ENCODE measurements at regions not wholly inside any gene's neighbourhood (a gene's known extent, or its start where the extent isn't known, plus 50 kb on each side); places are given as distances from the start of the nearest gene placed in this dataset.

- no peak overlapping the region for H3K4me3 ChIP-seq (ENCODE audit: low read length)
- H3K9me3 ChIP-seq (ENCODE audit: control insufficient read depth, insufficient read depth, low read length): no peaks in the 10 kb centered on the region
- H3K27ac ChIP-seq (ENCODE audit: low read length): no peak overlapping the region
- WGBS (ENCODE audit: insufficient coverage, insufficient read length): no CpG with 5 or more reads among the region's 6 CpGs
- H3K36me3 ChIP-seq (ENCODE audit: control insufficient read depth, insufficient read depth, low read length): no peaks in the 10 kb centered on the region
- H3K4me1 ChIP-seq (ENCODE audit: control insufficient read depth, insufficient read depth, low read length): no peaks in the 10 kb centered on the region
- DNase-seq (ENCODE audit: low read depth, low spot score): no peak
- no peaks in the 10 kb centered on the region for H3K27me3 ChIP-seq (ENCODE audit: control insufficient read depth, insufficient read depth, low read length)
Observed at GRCh38 chr16:65196420-65197075, 74.7 kb upstream of the CDH11 start.

- no peak overlapping the region for H3K27ac ChIP-seq (ENCODE audit: low read length)
- no peak overlapping the region for H3K4me3 ChIP-seq (ENCODE audit: low read length)
- no peaks in the 10 kb centered on the region for H3K27me3 ChIP-seq (ENCODE audit: control insufficient read depth, insufficient read depth, low read length)
- DNase-seq (ENCODE audit: low read depth, low spot score): no peak
- no peaks in the 10 kb centered on the region for H3K36me3 ChIP-seq (ENCODE audit: control insufficient read depth, insufficient read depth, low read length)
- H3K9me3 ChIP-seq (ENCODE audit: control insufficient read depth, insufficient read depth, low read length): no peaks in the 10 kb centered on the region
- no peaks in the 10 kb centered on the region for H3K4me1 ChIP-seq (ENCODE audit: control insufficient read depth, insufficient read depth, low read length)
- no CpG with 5 or more reads among the region's 2 CpGs for WGBS (ENCODE audit: insufficient coverage, insufficient read length)
Observed at GRCh38 chr16:65195998-65196397, 74.1 kb upstream of the CDH11 start.

- Histone ChIP-seq H3K4me3 (ENCODE audit: low read length) (no peak overlapping the region), H3K27ac (ENCODE audit: low read length) (no peak overlapping the region), H3K4me1 (ENCODE audit: control insufficient read depth, insufficient read depth, low read length) (0 out of 2 replicates have a peak, but pooled peaks cover 2% of the 10 kb centered on the region), H3K9me3 (ENCODE audit: control insufficient read depth, insufficient read depth, low read length) (no peaks in the 10 kb centered on the region), H3K36me3 (ENCODE audit: control insufficient read depth, insufficient read depth, low read length) (no peaks in the 10 kb centered on the region), H3K27me3 (ENCODE audit: control insufficient read depth, insufficient read depth, low read length) (no peaks in the 10 kb centered on the region)
- WGBS (ENCODE audit: insufficient coverage, insufficient read length): no CpG with 5 or more reads among the region's 3 CpGs
- DNase-seq (ENCODE audit: low read depth, low spot score): no peak
Observed at GRCh38 chr16:65185241-65185778, 63.4 kb upstream of the CDH11 start.

DNA sequence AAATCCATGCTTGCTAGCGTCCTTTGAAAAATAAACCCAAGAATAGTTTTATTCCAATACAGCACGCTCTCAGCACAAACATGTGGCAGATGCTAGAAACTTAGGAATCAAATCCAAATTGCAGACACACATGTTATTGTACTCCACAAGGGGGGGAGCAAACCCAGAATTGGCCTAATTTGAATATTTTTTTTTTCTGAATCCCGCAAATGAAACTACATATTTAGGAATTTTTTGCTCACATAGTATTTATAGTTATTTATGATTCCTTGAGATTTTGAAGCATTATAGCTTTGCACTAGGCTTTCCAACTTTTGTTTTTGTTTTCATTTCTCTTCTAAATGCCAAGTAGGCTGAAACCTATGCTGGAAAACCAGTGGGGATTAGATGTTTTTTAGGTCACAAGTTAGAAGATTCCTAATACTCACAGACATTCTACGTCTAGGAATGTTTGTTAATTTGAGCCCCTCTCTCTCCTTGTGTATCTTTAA lies 59.3 kb upstream of the CDH11 start:
- no peaks in the 10 kb centered on the region for H3K4me1 ChIP-seq (ENCODE audit: control insufficient read depth, insufficient read depth, low read length)
- WGBS (ENCODE audit: insufficient coverage, insufficient read length): no CpG with 5 or more reads among the region's 4 CpGs
- H3K27ac ChIP-seq (ENCODE audit: low read length): no peak overlapping the region
- H3K27me3 ChIP-seq (ENCODE audit: control insufficient read depth, insufficient read depth, low read length): no peaks in the 10 kb centered on the region
- H3K9me3 ChIP-seq (ENCODE audit: control insufficient read depth, insufficient read depth, low read length): no peaks in the 10 kb centered on the region
- no peak overlapping the region for H3K4me3 ChIP-seq (ENCODE audit: low read length)
- DNase-seq (ENCODE audit: low read depth, low spot score): no peak
- no peaks in the 10 kb centered on the region for H3K36me3 ChIP-seq (ENCODE audit: control insufficient read depth, insufficient read depth, low read length)

DNA sequence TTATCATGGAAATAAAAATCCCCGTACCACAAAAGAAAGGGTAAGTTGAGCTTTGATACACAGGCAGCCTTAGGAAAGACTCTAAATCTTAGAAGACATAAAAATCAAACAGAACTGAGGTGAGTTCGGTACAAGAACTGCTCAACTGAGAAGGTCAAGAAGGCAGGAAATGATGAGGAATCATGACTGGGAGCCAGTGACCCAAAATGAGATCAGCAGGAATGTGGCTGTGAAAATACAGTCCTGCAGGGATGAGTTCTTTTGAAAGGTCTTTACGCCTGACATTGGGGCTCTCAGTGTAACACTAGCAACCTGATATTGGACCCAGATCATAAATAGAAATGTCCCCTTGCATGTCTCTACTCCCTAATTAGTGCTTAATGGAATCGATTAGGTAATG lies 56.3 kb upstream of the CDH11 start:
- WGBS (ENCODE audit: insufficient coverage, insufficient read length): no CpG with 5 or more reads among the region's 4 CpGs
- 0 out of 2 replicates have a peak, but pooled peaks cover 2% of the 10 kb centered on the region for H3K4me1 ChIP-seq (ENCODE audit: control insufficient read depth, insufficient read depth, low read length)
- no peak for DNase-seq (ENCODE audit: low read depth, low spot score)
- H3K4me3 ChIP-seq (ENCODE audit: low read length): no peak overlapping the region
- no peak overlapping the region for H3K27ac ChIP-seq (ENCODE audit: low read length)
- H3K27me3 ChIP-seq (ENCODE audit: control insufficient read depth, insufficient read depth, low read length): no peaks in the 10 kb centered on the region
- H3K36me3 ChIP-seq (ENCODE audit: control insufficient read depth, insufficient read depth, low read length): no peaks in the 10 kb centered on the region
- no peaks in the 10 kb centered on the region for H3K9me3 ChIP-seq (ENCODE audit: control insufficient read depth, insufficient read depth, low read length)

- Histone ChIP-seq H3K27ac (ENCODE audit: low read length) (no peak overlapping the region), H3K27me3 (ENCODE audit: control insufficient read depth, insufficient read depth, low read length) (no peaks in the 10 kb centered on the region), H3K9me3 (ENCODE audit: control insufficient read depth, insufficient read depth, low read length) (no peaks in the 10 kb centered on the region), H3K4me1 (ENCODE audit: control insufficient read depth, insufficient read depth, low read length) (0 out of 2 replicates have a peak, but pooled peaks cover 2% of the 10 kb centered on the region), H3K36me3 (ENCODE audit: control insufficient read depth, insufficient read depth, low read length) (no peaks in the 10 kb centered on the region), H3K4me3 (ENCODE audit: low read length) (no peak overlapping the region)
- no peak for DNase-seq (ENCODE audit: low read depth, low spot score)
- no CpG with 5 or more reads among the region's 6 CpGs for WGBS (ENCODE audit: insufficient coverage, insufficient read length)
Observed at GRCh38 chr16:65176603-65177002, 54.7 kb upstream of the CDH11 start.

GRCh38 chr16:65172356-65172755 lies 50.5 kb upstream of the CDH11 start:
- H3K27ac ChIP-seq (ENCODE audit: low read length): no peak overlapping the region
- DNase-seq (ENCODE audit: low read depth, low spot score): no peak
- no peaks in the 10 kb centered on the region for H3K36me3 ChIP-seq (ENCODE audit: control insufficient read depth, insufficient read depth, low read length)

More at GRCh38 chr16:65172356-65172755, 50.5 kb upstream of the CDH11 start:
- no CpG with 5 or more reads among the region's 2 CpGs for WGBS (ENCODE audit: insufficient coverage, insufficient read length)
- Histone ChIP-seq H3K4me1 (ENCODE audit: control insufficient read depth, insufficient read depth, low read length) (0 out of 2 replicates have a peak, but pooled peaks cover 2% of the 10 kb centered on the region), H3K4me3 (ENCODE audit: low read length) (no peak overlapping the region), H3K9me3 (ENCODE audit: control insufficient read depth, insufficient read depth, low read length) (no peaks in the 10 kb centered on the region), H3K27me3 (ENCODE audit: control insufficient read depth, insufficient read depth, low read length) (no peaks in the 10 kb centered on the region)
